MM.1S (cell line): ENCODE measurements at regions not wholly inside any gene's neighbourhood (a gene's known extent, or its start where the extent isn't known, plus 50 kb on each side); places are given as distances from the start of the nearest gene placed in this dataset.

ENCODE experiments used
- DNase-seq: peaks from one replicate; pipeline ENCODE4 v3.0.0-alpha.2; 2015
- H2AFZ ChIP-seq: fragments of 300-600 bp; sonication (generic); 2 replicates; pipeline ENCODE4 v1.6.0; 2016; ENCODE audit warnings: antibody characterized with exemption, low read length
- H3F3A ChIP-seq: fragments of 300-600 bp; sonication (generic); 2 replicates; pipeline ENCODE4 v1.6.1; 2016; ENCODE audit warnings: mild to moderate bottlenecking, antibody characterized with exemption, low read length, moderate library complexity, mixed read lengths; ENCODE audit not compliant: insufficient read depth
- H3K27ac ChIP-seq: fragments of 300-600 bp; sonication (generic); 2 replicates; pipeline ENCODE4 v1.5.1; 2016; ENCODE audit warnings: mild to moderate bottlenecking, low read length
- H3K27me3 ChIP-seq: fragments of 300-600 bp; sonication (generic); replicated peaks from 2 replicates; pipeline ENCODE4 v1.6.0; 2016; ENCODE audit warnings: low read length; ENCODE audit not compliant: insufficient read depth
- H3K36me3 ChIP-seq: fragments of 300-600 bp; sonication (generic); replicated peaks from 2 replicates; pipeline ENCODE4 v1.6.1; 2016; ENCODE audit warnings: mild to moderate bottlenecking, low read length, mixed read lengths; ENCODE audit not compliant: insufficient read depth
- H3K4me1 ChIP-seq: fragments of 300-600 bp; sonication (generic); 2 replicates; pipeline ENCODE4 v1.6.1; 2016; ENCODE audit warnings: low read length, mixed read lengths
- H3K4me2 ChIP-seq: fragments of 300-600 bp; sonication (generic); 2 replicates; pipeline ENCODE4 v1.6.0; 2016; ENCODE audit warnings: low read depth, low read length
- H3K4me3 ChIP-seq: fragments of 300-600 bp; sonication (generic); 2 replicates; pipeline ENCODE4 v1.5.1; 2016; ENCODE audit warnings: low read length, mixed read lengths
- H3K79me2 ChIP-seq: fragments of 300-600 bp; sonication (generic); 2 replicates; pipeline ENCODE4 v1.6.1; 2016; ENCODE audit warnings: mixed run types, low read length, mixed read lengths
- H3K9ac ChIP-seq: fragments of 300-600 bp; sonication (generic); 2 replicates; pipeline ENCODE4 v1.6.1; 2016; ENCODE audit warnings: low read length, mixed read lengths
- H3K9me2 ChIP-seq: fragments of 300-600 bp; sonication (generic); replicated peaks from 2 replicates; pipeline ENCODE4 v1.6.1; 2016; ENCODE audit warnings: mild to moderate bottlenecking, low read length, mixed read lengths; ENCODE audit not compliant: insufficient read depth
- H3K9me3 ChIP-seq: fragments of 300-600 bp; sonication (generic); replicated peaks from 2 replicates; pipeline ENCODE4 v1.6.1; 2016; ENCODE audit warnings: mild to moderate bottlenecking, low read length, mixed read lengths; ENCODE audit not compliant: insufficient read depth
- H4K20me1 ChIP-seq: fragments of 300-600 bp; sonication (generic); 2 replicates; pipeline ENCODE4 v1.6.1; 2016; ENCODE audit warnings: mild to moderate bottlenecking, low read length, moderate library complexity, mixed read lengths; ENCODE audit not compliant: insufficient read depth
- CTCF ChIP-seq: fragments of 300-600 bp; sonication (generic); IDR thresholded peaks from 2 replicates; pipeline ENCODE4 v1.5.1; 2016; ENCODE audit warnings: antibody characterized with exemption, low read length, mixed read lengths
- EZH2 ChIP-seq: fragments of 300-600 bp; sonication (generic); optimal IDR thresholded peaks from 2 replicates; pipeline ENCODE3; 2017; ENCODE audit warnings: low read depth, mild to moderate bottlenecking, antibody characterized with exemption, low read length, mixed read lengths
- EZH2phosphoT487 ChIP-seq: fragments of 300-600 bp; sonication (generic); IDR thresholded peaks from 2 replicates; pipeline ENCODE4 v1.6.1; 2018; ENCODE audit warnings: antibody characterized with exemption, low read length

- Histone ChIP-seq H2AFZ (no peak overlapping the region), H3K9me2 (no peaks in the 10 kb centered on the region), H3F3A (no peaks in the 10 kb centered on the region), H3K36me3 (no peaks in the 10 kb centered on the region), H3K4me2 (no peak overlapping the region), H3K9ac (no peak overlapping the region), H3K27me3 (no peaks in the 10 kb centered on the region), H3K27ac (no peak overlapping the region), H3K9me3 (no peaks in the 10 kb centered on the region), H3K4me3 (no peak overlapping the region), H3K4me1 (no peaks in the 10 kb centered on the region), H3K79me2 (no peaks in the 10 kb centered on the region), H4K20me1 (no peaks in the 10 kb centered on the region)
- no peak for TF ChIP-seq CTCF
- TF ChIP-seq EZH2phosphoT487 = no peak
- no peak for DNase-seq
Observed at GRCh38 chr16:65754820-65755691, 611.4 kb upstream of the CDH5 start.

- H3F3A ChIP-seq = no peaks in the 10 kb centered on the region
- no peak overlapping the region for H3K4me2 ChIP-seq
- no peak overlapping the region for H3K27ac ChIP-seq
- TF ChIP-seq CTCF (no peak), EZH2 (no peak), EZH2phosphoT487 (no peak)
- H3K4me1 ChIP-seq = no peaks in the 10 kb centered on the region
- no peak overlapping the region for H3K9ac ChIP-seq
- no peaks in the 10 kb centered on the region for H3K9me2 ChIP-seq
- no peak overlapping the region for H3K4me3 ChIP-seq
- no peaks in the 10 kb centered on the region for H3K36me3 ChIP-seq
- H3K9me3 ChIP-seq = no peaks in the 10 kb centered on the region
- no peaks in the 10 kb centered on the region for H3K79me2 ChIP-seq
- no peak for DNase-seq
- H4K20me1 ChIP-seq = no peaks in the 10 kb centered on the region
- no peaks in the 10 kb centered on the region for H3K27me3 ChIP-seq
- no peak overlapping the region for H2AFZ ChIP-seq
Observed at GRCh38 chr16:65752522-65752844, 614.0 kb upstream of the CDH5 start.

- no peak overlapping the region for H3K27ac ChIP-seq
- H3K9me3 ChIP-seq = no peaks in the 10 kb centered on the region
- no peak for DNase-seq
- H3K9ac ChIP-seq = no peak overlapping the region
- H3K9me2 ChIP-seq = no peaks in the 10 kb centered on the region
- H3K4me3 ChIP-seq = no peak overlapping the region
- no peak overlapping the region for H3K4me2 ChIP-seq
- H3F3A ChIP-seq = no peaks in the 10 kb centered on the region
- H3K36me3 ChIP-seq = no peaks in the 10 kb centered on the region
- no peaks in the 10 kb centered on the region for H3K79me2 ChIP-seq
- H3K4me1 ChIP-seq = no peaks in the 10 kb centered on the region
- H3K27me3 ChIP-seq = no peaks in the 10 kb centered on the region
- H2AFZ ChIP-seq = no peak overlapping the region
- TF ChIP-seq CTCF = no peak
- TF ChIP-seq EZH2phosphoT487 = no peak
- TF ChIP-seq EZH2 = no peak
- no peaks in the 10 kb centered on the region for H4K20me1 ChIP-seq
Observed at GRCh38 chr16:65751622-65752521, 614.6 kb upstream of the CDH5 start.
